HPDE6-E6E7 (cell line): ENCODE measurements at regions not wholly inside any gene's neighbourhood (a gene's known extent, or its start where the extent isn't known, plus 50 kb on each side); places are given as distances from the start of the nearest gene placed in this dataset.

Experiments
- DNase-seq: peaks from one replicate; pipeline ENCODE4 v3.0.0; 2011; ENCODE audit warnings: missing footprints; ENCODE audit errors: extremely low spot score

GRCh38 chr12:107225635-107226034, 132.3 kb upstream of the CRY1 start:
- no peak for DNase-seq

GRCh38 chr12:107226126-107226525, 132.8 kb upstream of the CRY1 start:
- no peak for DNase-seq

- DNase-seq, result no peak
These were observed 134.7 kb upstream of the CRY1 start for GRCh38 chr12:107228076-107228475.

GRCh38 chr12:107229827-107230226, 136.5 kb upstream of the CRY1 start:
- no peak for DNase-seq

GRCh38 chr12:107231303-107231702, 138.0 kb upstream of the CRY1 start:
- DNase-seq, result no peak

GRCh38 chr12:107233551-107233950, 140.2 kb upstream of the CRY1 start:
- no peak for DNase-seq

- no peak for DNase-seq
These were observed 142.3 kb upstream of the CRY1 start for GRCh38 chr12:107235600-107235999.

- DNase-seq, result peak; percentile 58
These were observed 143.6 kb upstream of the CRY1 start for GRCh38 chr12:107236824-107237511.

GRCh38 chr12:107238296-107238695, 144.9 kb upstream of the CRY1 start:
- DNase-seq, result no peak

- no peak for DNase-seq
These were observed 148.1 kb upstream of the CRY1 start for GRCh38 chr12:107241411-107241810.

GRCh38 chr12:107242189-107242588, 148.8 kb upstream of the CRY1 start:
- no peak for DNase-seq

- no peak for DNase-seq
These were observed 150.0 kb upstream of the CRY1 start for GRCh38 chr12:107243341-107243740.

GRCh38 chr12:107244584-107244983, 151.2 kb upstream of the CRY1 start:
- DNase-seq, result no peak

- no peak for DNase-seq
These were observed 154.3 kb upstream of the CRY1 start for GRCh38 chr12:107247650-107248049.

GRCh38 chr12:107248187-107248586, 154.8 kb upstream of the CRY1 start:
- no peak for DNase-seq

- DNase-seq, result no peak
These were observed 157.9 kb upstream of the CRY1 start for GRCh38 chr12:107251288-107251687.

- DNase-seq, result no peak
These were observed 160.0 kb upstream of the CRY1 start for GRCh38 chr12:107253361-107253760.

GRCh38 chr12:107254258-107254856, 161.0 kb upstream of the CRY1 start:
- no peak for DNase-seq

GRCh38 chr12:107258780-107259179, 165.4 kb upstream of the CRY1 start:
- DNase-seq, result no peak

- no peak for DNase-seq
These were observed 170.6 kb upstream of the CRY1 start for GRCh38 chr12:107263980-107264379.

GRCh38 chr12:107264667-107265066, 171.3 kb upstream of the CRY1 start:
- DNase-seq, result no peak

GRCh38 chr12:107267604-107268003, 174.3 kb upstream of the CRY1 start:
- no peak for DNase-seq

GRCh38 chr12:107271523-107271922, 178.2 kb upstream of the CRY1 start:
- no peak for DNase-seq

- DNase-seq, result no peak
These were observed 182.2 kb upstream of the CRY1 start for GRCh38 chr12:107275530-107275929.
